Uterus (tissue), 3 donors: ENCODE measurements at regions not wholly inside any gene's neighbourhood (a gene's known extent, or its start where the extent isn't known, plus 50 kb on each side); places are given as distances from the start of the nearest gene placed in this dataset.
"Not testable (repeated sequence)": the region's sequence is repeated elsewhere in the genome, so short reads cannot be mapped to it uniquely, and the experiment has no call there.

Source experiments
- DNase-seq, 2 donors: peaks; one replicate each; pipeline ENCODE4 v3.0.0-alpha.2; 2019 to 2020
- H3K27ac ChIP-seq, 2 donors: fragments of 200-600 bp; sonication (generic); 1 replicate in 1 of 2; 2 replicates in 1 of 2; pipeline ENCODE4 v1.5.1; 2016 to 2018
- H3K27me3 ChIP-seq, 2 donors: fragments of 200-600 bp; sonication (generic); one replicate each; pipeline ENCODE4 v1.5.1; 2018 to 2019; ENCODE audit warnings: control low read depth in 1 of 2
- H3K36me3 ChIP-seq, 2 donors: fragments of 200-600 bp; sonication (generic); one replicate each; pipeline ENCODE4 v1.5.1; 2019; ENCODE audit warnings: control low read depth in 1 of 2
- H3K4me1 ChIP-seq, 2 donors: fragments of 200-600 bp; sonication (generic); one replicate each; pipeline ENCODE4 v1.5.1; 2018 to 2019; ENCODE audit warnings: control low read depth in 1 of 2
- H3K4me3 ChIP-seq, 2 donors: fragments of 200-600 bp; sonication (generic); 1 replicate in 1 of 2; 2 replicates in 1 of 2; pipeline ENCODE4 v1.5.1; 2018 to 2019; ENCODE audit warnings: mild to moderate bottlenecking in 1 of 2
- H3K9me3 ChIP-seq, 2 donors: fragments of 200-600 bp; sonication (generic); one replicate each; pipeline ENCODE4 v1.5.1; 2019; ENCODE audit warnings: control low read depth in 1 of 2
- POLR2A ChIP-seq, 2 donors: fragments of 450-650 bp; IDR thresholded peaks; one replicate each; pipeline ENCODE4 v1.6.1; 2016; ENCODE audit warnings: antibody characterized with exemption in 2 of 2, mild to moderate bottlenecking in 1 of 2, moderate library complexity in 1 of 2
- intact Hi-C: fragments of 100-400 bp; cut with DNase I; formaldehyde crosslinking; loops from one replicate; pipeline ENCODE4 v1.15.1; 2023; ENCODE audit warnings: low total_unique reads
- TF ChIP-seq, protein P1 (sequence below), 4 experiments: fragments of 200-600 bp in 2 of 4; fragments of 450-650 bp in 2 of 4; sonication (generic) in 2 of 4; IDR thresholded peaks; one replicate each; pipeline ENCODE4 v1.5.1; 2016 to 2019; ENCODE audit warnings: antibody characterized with exemption in 4 of 4, mild to moderate bottlenecking in 2 of 4, moderate library complexity in 1 of 4
- donor health status: DM: yes; HTN: yes; CAD: no.

DNA sequence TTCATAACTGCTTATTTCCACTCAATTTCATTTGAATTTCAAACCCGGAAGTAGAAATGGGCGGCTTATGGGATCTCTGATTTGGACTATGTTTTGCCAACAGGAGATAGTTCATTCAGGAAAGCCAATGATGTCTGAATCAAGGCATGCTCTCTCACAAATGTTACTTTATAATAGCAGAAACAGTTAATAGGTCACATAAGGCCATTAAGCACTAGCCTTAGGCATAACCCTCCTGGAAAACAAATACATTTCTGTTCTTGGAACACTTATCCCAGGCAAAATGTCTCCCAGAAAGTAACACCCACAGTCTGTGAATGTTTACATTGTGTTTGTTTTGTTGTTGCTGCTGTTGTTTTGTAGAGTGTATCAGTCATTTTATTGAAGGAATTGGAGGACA, 1347.2 kb upstream of the PCDH7 start:
- no peaks in the 10 kb centered on the region for H3K36me3 ChIP-seq
- H3K4me3 ChIP-seq: no peak overlapping the region
- TF ChIP-seq, protein P1, sequence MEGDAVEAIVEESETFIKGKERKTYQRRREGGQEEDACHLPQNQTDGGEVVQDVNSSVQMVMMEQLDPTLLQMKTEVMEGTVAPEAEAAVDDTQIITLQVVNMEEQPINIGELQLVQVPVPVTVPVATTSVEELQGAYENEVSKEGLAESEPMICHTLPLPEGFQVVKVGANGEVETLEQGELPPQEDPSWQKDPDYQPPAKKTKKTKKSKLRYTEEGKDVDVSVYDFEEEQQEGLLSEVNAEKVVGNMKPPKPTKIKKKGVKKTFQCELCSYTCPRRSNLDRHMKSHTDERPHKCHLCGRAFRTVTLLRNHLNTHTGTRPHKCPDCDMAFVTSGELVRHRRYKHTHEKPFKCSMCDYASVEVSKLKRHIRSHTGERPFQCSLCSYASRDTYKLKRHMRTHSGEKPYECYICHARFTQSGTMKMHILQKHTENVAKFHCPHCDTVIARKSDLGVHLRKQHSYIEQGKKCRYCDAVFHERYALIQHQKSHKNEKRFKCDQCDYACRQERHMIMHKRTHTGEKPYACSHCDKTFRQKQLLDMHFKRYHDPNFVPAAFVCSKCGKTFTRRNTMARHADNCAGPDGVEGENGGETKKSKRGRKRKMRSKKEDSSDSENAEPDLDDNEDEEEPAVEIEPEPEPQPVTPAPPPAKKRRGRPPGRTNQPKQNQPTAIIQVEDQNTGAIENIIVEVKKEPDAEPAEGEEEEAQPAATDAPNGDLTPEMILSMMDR (IDR thresholded peaks at IDR 0.05): no peak
- no peak for TF ChIP-seq POLR2A (IDR thresholded peaks at IDR 0.05)
- no peak overlapping the region for H3K27ac ChIP-seq
- intact Hi-C loops: no loop called here
- H3K4me1 ChIP-seq: no peaks in the 10 kb centered on the region
- H3K27me3 ChIP-seq: no peaks in the 10 kb centered on the region
- DNase-seq: no peak
- no peaks in the 10 kb centered on the region for H3K9me3 ChIP-seq

DNA sequence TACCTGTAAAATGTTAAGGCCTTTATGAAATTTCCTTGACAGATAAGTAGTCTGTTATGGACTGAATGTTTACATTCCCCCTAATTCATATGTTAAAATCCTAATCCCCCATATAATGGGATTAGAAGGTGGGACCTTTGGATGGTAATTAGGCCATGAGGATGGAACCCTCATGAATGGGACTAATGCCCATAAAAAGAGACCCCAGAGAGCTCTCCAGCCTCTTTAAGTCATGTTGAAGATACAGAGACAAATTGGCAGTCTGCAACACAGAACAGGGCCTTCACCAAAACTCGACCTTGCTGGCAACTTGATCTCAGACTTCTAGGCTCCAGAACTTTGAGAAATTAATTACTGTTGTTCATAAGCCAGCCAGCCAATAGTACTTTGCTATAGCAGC, 1344.5 kb upstream of the PCDH7 start:
- Histone ChIP-seq H3K27ac (no peak overlapping the region), H3K36me3 (no peaks in the 10 kb centered on the region), H3K4me3 (no peak overlapping the region), H3K27me3 (no peaks in the 10 kb centered on the region), H3K4me1 (no peaks in the 10 kb centered on the region), H3K9me3 (no peaks in the 10 kb centered on the region)
- intact Hi-C loops: no loop called here
- TF ChIP-seq POLR2A (IDR thresholded peaks at IDR 0.05): no peak
- TF ChIP-seq, protein P1 (IDR thresholded peaks at IDR 0.05): no peak
- DNase-seq: no peak

DNA sequence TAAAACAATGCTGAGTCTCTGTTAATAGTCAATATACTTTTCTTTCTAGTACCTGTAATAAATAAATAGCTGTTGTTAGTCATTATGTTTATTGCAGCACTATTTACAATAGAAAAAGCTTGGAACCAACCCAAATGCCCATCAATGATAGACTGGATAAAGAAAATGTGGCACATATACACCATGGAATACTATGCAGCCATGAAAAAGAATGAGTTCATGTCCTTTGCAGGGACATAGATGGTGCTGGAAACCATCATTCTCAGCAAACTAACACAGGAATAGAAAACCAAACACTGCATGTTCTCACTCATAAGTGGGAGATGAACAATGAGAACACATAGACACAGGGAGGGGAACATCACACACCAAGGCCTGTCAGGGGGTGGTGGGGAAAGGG, 1341.9 kb upstream of the PCDH7 start:
- H3K9me3 ChIP-seq, H3K36me3 ChIP-seq, H3K27ac ChIP-seq, H3K27me3 ChIP-seq, intact Hi-C loops, H3K4me3 ChIP-seq, DNase-seq, H3K4me1 ChIP-seq: not testable (repeated sequence)

DNA sequence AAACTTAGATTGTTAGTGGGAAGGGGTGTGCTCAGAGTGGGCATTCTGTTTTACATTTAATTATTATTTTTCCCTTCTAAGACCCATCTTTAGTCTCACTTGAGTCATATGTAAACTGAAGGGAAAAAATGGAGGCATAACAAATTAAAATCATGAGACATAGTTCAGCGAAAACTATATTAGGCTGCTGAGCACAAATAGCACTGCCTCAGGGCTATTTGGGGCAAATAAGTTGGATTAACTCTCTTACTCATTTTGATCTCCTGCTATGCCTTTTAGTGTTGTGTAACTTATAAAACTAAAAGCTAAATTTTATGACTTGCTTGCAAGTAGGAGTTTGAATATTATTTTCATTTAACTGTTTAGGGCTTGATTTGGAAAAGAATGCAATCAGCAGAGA, 1329.2 kb upstream of the PCDH7 start:
- DNase-seq: no peak
- no peaks in the 10 kb centered on the region for H3K27me3 ChIP-seq
- H3K9me3 ChIP-seq: no peaks in the 10 kb centered on the region
- intact Hi-C loops: no loop called here
- H3K27ac ChIP-seq: no peak overlapping the region
- TF ChIP-seq, protein P1 (IDR thresholded peaks at IDR 0.05): no peak
- TF ChIP-seq POLR2A (IDR thresholded peaks at IDR 0.05): no peak
- no peak overlapping the region for H3K4me3 ChIP-seq
- no peaks in the 10 kb centered on the region for H3K4me1 ChIP-seq
- no peaks in the 10 kb centered on the region for H3K36me3 ChIP-seq

DNA sequence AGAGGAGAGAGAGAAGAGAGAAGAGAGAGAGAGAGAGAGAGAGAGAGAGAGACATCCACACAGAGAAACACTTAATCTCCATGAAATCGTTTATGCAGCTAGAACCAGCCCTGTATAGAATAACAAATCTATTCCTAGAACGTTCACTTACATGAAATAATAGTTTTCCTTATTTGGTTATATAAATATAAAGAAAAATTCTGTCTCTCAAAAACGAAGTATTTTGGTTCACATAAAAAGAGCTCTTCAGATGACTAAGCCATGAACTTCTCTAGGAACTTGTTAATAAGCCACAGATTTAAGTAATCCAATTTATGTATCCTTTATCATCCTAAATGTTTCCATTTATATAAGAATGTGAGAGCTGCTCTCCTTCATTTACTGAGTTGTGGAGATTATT, 1315.1 kb upstream of the PCDH7 start:
- TF ChIP-seq, protein P1 (IDR thresholded peaks at IDR 0.05): no peak
- no peak for TF ChIP-seq POLR2A (IDR thresholded peaks at IDR 0.05)
- H3K27me3 ChIP-seq: no peaks in the 10 kb centered on the region
- H3K4me3 ChIP-seq: no peak overlapping the region
- H3K9me3 ChIP-seq: no peaks in the 10 kb centered on the region
- no peaks in the 10 kb centered on the region for H3K36me3 ChIP-seq
- no peak overlapping the region for H3K27ac ChIP-seq
- DNase-seq: no peak
- intact Hi-C loops: no loop called here
- H3K4me1 ChIP-seq: no peaks in the 10 kb centered on the region

DNA sequence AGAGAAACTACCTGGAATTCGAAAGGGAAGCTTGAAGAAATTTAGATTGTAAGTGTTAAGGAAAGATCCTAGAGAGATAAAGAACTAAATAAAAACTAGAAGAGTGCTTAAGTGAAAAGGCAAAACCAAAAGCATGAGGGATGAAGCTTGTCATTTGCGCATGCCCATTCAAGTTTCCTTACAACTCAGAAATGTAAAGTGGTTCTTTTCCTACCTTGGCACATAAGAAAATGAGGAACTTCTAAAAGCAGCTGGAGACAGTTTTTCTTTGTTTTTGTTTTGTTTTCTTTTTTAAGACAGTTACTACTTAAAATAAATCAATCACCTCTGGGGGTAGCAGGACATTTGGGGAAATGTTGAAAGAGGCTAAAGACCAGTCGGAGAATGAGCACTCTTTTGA, 1304.4 kb upstream of the PCDH7 start:
- no peak for TF ChIP-seq POLR2A (IDR thresholded peaks at IDR 0.05)
- TF ChIP-seq, protein P1 (IDR thresholded peaks at IDR 0.05): no peak
- H3K27me3 ChIP-seq: no peaks in the 10 kb centered on the region
- DNase-seq: no peak
- H3K4me1 ChIP-seq: no peaks in the 10 kb centered on the region
- no peak overlapping the region for H3K27ac ChIP-seq
- H3K9me3 ChIP-seq: no peaks in the 10 kb centered on the region
- H3K4me3 ChIP-seq: no peak overlapping the region
- H3K36me3 ChIP-seq: peaks cover 0 to 4% of the 10 kb centered on the region in 2 donors
- intact Hi-C loops: no loop called here
